ENCODE measurements at regions not wholly inside any gene's neighbourhood (a gene's known extent, or its start where the extent isn't known, plus 50 kb on each side); places are given as distances from the start of the nearest gene placed in this dataset.
"Not testable (repeated sequence)": the region's sequence is repeated elsewhere in the genome, so short reads cannot be mapped to it uniquely, and the experiment has no call there.

DNA sequence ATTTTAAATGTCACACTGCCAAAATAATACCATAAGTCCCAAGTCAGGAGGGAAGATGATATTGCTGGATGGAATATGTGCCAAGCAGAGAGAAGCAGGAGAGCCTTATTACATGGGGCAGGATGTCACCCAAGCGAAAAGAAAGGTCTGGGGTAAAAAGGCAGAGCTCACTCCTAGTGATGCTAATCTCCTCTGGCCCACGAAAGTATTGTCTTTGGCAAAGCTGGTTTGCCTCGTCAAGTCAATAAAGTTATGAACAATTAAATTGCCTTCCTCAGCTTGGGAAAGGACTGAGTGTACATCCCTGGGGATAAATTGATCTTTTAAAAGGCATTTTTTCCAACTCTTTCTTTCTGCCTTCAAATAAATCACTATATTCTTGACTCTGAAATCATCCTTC, 220.6 kb downstream of the DMAC1 start:
- DNase-seq (ENCODE audit: insufficient read length), result no peak
- TF ChIP-seq POLR2AphosphoS5 (IDR thresholded peaks at IDR 0.05; ENCODE audit: low read depth, low read length) (no peak), TAF1 (IDR thresholded peaks at IDR 0.05; ENCODE audit: borderline replicate concordance, low read depth, low read length) (no peak), POLR2A (IDR thresholded peaks at IDR 0.05; ENCODE audit: low read depth, low read length) (no peak)
- FAIRE-seq, result no peak

DNA sequence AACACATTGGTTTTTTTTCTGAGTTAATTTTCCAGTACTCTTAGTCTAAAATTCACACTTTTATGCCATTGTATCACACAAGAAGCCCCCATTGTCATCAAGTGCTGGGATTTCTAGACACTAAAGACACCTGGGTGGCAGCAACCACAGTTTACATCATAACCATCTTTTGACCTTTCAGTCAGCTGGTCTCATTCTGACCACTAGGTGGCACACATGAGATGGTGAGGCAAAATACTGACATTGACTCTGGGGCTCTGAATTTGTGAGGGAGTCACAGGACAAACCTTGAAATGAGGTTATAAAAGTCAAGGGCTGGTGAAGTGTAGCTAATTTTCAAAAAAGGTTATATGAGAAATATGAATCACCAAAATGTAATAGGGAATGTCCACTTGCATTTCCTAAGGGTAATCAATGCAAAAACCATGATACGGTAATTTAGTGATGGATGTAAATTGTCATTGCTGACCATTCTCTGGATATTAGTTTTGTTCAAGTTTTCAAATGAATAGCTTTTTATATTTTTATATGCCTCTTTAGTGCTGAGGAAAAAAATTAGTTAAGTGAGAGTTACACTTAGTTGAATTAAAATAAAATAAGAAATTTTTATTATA, 229.4 kb downstream of the DMAC1 start:
- TF ChIP-seq TAF1 (IDR thresholded peaks at IDR 0.05; ENCODE audit: borderline replicate concordance, low read depth, low read length) (no peak), POLR2AphosphoS5 (IDR thresholded peaks at IDR 0.05; ENCODE audit: low read depth, low read length) (no peak), POLR2A (IDR thresholded peaks at IDR 0.05; ENCODE audit: low read depth, low read length) (no peak)
- FAIRE-seq, result peak; percentile 48

DNA sequence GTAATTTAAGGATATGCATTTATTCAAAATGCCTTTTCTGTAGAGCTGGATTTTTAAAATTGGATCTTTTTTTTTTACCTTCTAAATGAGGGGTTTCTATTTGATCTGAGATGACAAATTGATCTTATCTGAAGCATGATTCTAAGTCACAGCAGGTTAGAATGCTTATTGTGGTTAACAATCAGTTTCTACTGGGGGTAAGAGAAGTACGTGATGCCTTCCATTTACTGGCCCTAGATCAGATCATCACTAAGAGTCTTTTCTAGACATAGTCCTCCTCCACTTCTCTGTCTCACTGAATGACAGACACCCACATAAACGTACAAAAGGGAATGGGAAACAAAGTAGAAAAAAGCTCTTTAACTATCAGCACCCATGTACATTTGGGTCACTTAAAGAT, 231.9 kb downstream of the DMAC1 start:
- no peak for DNase-seq (ENCODE audit: insufficient read length)
- no peak for FAIRE-seq
- TF ChIP-seq TAF1 (IDR thresholded peaks at IDR 0.05; ENCODE audit: borderline replicate concordance, low read depth, low read length) (no peak), POLR2AphosphoS5 (IDR thresholded peaks at IDR 0.05; ENCODE audit: low read depth, low read length) (no peak), POLR2A (IDR thresholded peaks at IDR 0.05; ENCODE audit: low read depth, low read length) (no peak)

More for the DNA sequence above, 229.4 kb downstream of the DMAC1 start:
- DNase-seq (ENCODE audit: insufficient read length), result peak; percentile 6

DNA sequence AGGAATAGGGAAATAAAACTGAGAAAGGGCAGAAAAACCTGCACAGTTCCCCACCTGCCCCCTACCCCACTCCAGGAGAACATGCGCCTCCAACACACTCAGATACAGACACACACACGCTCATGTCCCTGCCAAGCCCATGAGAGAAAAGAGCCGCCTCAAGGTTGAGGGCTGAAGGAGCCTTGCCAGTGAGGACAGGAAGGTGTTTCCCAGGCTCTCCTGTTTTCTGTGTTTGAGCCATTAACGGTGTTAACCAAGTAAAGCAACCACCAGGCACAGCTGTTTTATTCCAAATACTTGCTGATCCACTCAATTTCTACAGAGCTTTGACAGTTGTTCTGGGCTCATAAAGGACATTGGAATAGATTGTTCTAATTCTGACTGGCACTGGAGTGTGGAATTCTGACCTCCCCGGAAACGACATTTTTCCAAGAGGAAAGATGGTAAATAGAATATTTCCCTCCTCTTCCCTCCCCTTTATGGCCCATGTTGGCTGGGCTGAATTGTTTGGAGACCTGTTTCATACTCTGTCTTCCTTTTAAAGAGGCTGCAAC, 238.0 kb downstream of the DMAC1 start:
- no peak for TF ChIP-seq TAF1 (IDR thresholded peaks at IDR 0.05; ENCODE audit: borderline replicate concordance, low read depth, low read length)
- no peak for TF ChIP-seq POLR2AphosphoS5 (IDR thresholded peaks at IDR 0.05; ENCODE audit: low read depth, low read length)
- TF ChIP-seq POLR2A (IDR thresholded peaks at IDR 0.05; ENCODE audit: low read depth, low read length), result no peak
- FAIRE-seq (no peak), DNase-seq (ENCODE audit: insufficient read length) (no peak)

DNA sequence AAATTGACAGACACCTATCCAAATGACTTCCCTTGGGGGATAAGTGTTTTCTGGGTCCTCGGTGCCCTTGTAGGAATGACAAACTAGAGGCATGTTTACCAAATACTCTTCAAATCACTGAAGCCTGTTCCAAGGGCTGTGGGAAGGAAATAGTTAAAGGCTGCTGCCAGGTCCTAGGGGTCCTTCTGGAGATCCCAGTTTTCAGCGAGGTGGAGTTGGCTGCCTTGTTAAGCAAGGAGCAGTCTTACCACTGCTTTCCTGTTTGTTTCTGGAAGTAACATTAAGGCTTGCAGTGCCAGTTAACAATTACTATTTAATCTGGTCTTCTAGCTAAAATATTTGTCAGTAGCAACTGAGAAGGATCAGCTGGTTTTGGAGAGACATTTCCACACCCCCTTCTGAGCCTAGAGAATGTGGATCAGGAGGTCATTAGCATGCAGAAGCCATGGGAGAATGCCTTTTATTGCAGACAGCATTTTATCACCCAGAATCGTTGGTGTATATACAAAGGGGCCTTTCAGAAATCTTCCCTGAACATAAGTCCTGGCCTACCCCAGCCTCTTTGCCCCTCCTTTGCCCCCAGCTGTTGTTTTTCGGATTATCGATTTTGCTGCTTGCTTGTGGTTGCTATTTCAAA, 238.8 kb downstream of the DMAC1 start:
- TF ChIP-seq POLR2A (IDR thresholded peaks at IDR 0.05; ENCODE audit: low read depth, low read length), result no peak
- no peak for TF ChIP-seq TAF1 (IDR thresholded peaks at IDR 0.05; ENCODE audit: borderline replicate concordance, low read depth, low read length)
- no peak for TF ChIP-seq POLR2AphosphoS5 (IDR thresholded peaks at IDR 0.05; ENCODE audit: low read depth, low read length)
- DNase-seq (ENCODE audit: insufficient read length) (no peak), FAIRE-seq (no peak)

DNA sequence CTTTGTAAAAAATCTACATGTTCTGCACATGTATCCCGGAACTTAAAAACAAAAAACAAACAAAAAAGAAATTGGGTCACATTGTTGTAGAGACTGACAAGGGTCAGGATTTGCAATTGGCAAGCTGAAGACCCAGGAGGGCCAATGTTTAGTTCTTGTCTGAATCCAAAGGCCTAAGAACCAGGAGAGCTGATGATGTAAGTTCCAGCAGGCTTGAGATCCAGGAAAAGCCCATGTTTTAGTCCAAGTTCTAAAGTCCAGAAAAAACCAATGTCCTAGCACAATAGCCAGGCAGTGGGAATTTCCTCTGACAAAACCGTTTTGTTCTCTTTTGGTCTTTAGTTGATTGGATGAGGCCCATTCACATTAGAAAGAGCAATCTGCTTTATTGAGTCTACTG, 244.9 kb downstream of the DMAC1 start:
- no peak for FAIRE-seq
- DNase-seq (ENCODE audit: insufficient read length), result no peak
- no peak for TF ChIP-seq POLR2AphosphoS5 (IDR thresholded peaks at IDR 0.05; ENCODE audit: low read depth, low read length)
- TF ChIP-seq TAF1 (IDR thresholded peaks at IDR 0.05; ENCODE audit: borderline replicate concordance, low read depth, low read length), result no peak
- TF ChIP-seq POLR2A (IDR thresholded peaks at IDR 0.05; ENCODE audit: low read depth, low read length), result no peak

DNA sequence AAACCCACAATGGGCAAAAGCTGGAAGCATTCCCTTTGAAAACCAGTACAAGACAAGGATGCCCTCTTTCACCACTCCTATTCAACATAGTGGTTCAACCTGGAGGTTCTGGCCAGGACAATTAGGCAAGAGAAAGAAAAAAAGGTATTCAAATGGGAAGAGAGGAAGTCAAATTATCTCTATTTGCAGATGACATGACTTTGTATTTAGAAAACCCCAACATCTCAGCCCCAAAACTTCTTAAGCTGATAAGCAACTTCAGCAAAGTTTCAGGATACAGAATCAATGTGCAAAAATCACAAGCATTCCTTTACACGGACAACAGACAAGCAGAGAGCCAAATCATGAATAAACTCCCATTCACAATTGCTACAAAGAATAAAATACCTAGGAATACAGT, 246.9 kb downstream of the DMAC1 start:
- not testable (repeated sequence) for FAIRE-seq; DNase-seq (ENCODE audit: insufficient read length)

DNA sequence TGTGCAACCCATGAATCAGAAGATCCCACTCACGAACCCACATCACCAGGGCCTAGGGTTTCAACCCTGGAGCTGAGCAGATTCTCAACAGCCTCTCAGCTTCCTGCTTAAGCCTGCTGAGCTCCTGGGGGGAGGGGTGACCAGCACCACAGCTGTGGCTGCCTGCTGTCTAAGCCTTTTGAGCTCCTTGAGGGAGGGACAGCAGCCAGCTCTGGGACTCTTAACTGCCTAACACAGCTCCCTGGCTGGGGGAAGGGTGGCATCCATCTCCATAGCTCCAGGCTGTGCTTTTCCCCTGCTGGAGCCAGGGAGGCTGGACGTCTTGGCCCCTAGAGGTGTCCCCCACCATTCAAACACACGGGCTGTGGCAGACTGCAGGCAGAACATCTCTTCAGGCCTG, 250.3 kb downstream of the DMAC1 start:
- no peak for DNase-seq (ENCODE audit: insufficient read length)
- TF ChIP-seq TAF1 (IDR thresholded peaks at IDR 0.05; ENCODE audit: borderline replicate concordance, low read depth, low read length) (no peak), POLR2AphosphoS5 (IDR thresholded peaks at IDR 0.05; ENCODE audit: low read depth, low read length) (no peak), POLR2A (IDR thresholded peaks at IDR 0.05; ENCODE audit: low read depth, low read length) (no peak)
- FAIRE-seq, result no peak

DNA sequence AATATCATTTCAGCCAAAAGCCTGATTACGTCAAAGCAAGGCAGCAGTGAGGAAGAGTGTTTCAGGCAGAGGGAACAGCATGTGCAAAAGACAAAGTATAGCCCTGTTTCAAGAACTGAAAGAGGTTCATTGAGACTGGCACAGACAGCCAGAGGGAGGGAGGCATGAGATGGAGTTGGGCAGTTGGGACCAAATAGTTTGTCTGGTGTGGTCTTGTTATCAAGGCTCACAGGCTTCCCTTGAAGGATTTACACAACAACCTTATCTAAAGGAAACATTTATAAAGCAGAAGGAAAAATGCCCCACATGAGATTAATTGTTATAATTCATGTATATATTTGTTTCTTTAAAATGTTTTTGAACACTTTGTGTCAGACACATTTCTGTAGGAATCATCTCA, 253.3 kb downstream of the DMAC1 start:
- DNase-seq (ENCODE audit: insufficient read length) (no peak), FAIRE-seq (no peak)
- TF ChIP-seq TAF1 (IDR thresholded peaks at IDR 0.05; ENCODE audit: borderline replicate concordance, low read depth, low read length) (no peak), POLR2AphosphoS5 (IDR thresholded peaks at IDR 0.05; ENCODE audit: low read depth, low read length) (no peak), POLR2A (IDR thresholded peaks at IDR 0.05; ENCODE audit: low read depth, low read length) (no peak)

DNA sequence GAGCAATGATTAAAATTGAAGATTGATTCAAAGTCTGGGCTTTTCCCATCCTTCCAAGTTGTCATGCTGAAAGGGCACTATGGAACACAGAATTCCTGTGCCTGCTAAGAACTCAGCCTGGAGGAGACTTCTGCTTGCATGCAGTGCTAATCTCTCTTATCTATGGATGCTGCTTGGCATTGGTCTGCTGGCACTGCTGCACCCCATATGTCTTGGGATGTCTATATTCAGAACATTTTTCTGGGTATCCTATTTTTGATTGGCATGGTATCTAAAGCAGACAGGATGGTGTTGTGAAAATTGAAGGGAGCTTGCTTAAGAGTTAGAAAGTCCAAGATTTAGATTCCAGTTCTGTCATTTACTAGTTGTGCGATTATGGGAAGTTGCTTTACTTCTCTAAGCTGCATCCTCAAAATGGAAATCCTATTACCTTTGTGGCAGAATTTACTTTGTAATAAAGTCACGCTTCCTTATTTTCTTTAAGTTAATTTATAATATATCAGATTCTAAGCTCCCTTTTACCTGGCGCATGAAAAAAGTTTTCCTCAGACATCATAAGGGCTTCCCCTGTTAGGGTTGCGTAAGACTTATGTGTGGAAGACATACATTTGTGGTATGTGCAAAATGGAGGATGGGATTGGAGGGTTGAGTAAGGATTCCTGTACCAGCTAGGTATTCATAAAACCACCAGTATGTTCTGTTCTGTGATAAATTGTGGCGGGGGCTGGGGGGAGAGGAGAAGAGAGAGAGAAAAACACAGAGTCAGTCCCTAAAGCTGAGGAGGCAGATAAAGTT, 254.0 kb downstream of the DMAC1 start:
- no peak for FAIRE-seq
- no peak for TF ChIP-seq POLR2A (IDR thresholded peaks at IDR 0.05; ENCODE audit: low read depth, low read length)
- TF ChIP-seq TAF1 (IDR thresholded peaks at IDR 0.05; ENCODE audit: borderline replicate concordance, low read depth, low read length), result no peak
- no peak for TF ChIP-seq POLR2AphosphoS5 (IDR thresholded peaks at IDR 0.05; ENCODE audit: low read depth, low read length)
- no peak for DNase-seq (ENCODE audit: insufficient read length)

DNA sequence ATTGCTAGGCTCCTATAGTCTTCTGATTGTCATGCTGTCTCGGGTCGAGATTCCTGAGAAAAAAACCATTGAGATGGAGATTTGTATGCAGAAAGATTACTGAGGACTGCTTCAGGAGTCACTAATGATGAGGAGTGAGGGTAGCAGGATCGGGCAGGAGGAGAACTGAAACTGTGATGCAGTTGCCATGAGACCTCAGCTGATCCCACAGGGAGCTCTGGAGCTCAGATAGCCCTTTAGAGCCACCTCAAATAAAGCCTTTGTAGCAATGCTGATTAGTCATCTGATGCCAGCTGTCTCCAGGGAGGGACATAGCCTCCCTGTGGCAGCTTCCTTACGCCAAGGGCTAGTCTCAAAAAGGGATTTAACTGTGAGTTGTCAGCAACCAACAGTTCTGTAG, 256.9 kb downstream of the DMAC1 start:
- no peak for TF ChIP-seq POLR2AphosphoS5 (IDR thresholded peaks at IDR 0.05; ENCODE audit: low read depth, low read length)
- no peak for TF ChIP-seq POLR2A (IDR thresholded peaks at IDR 0.05; ENCODE audit: low read depth, low read length)
- no peak for TF ChIP-seq TAF1 (IDR thresholded peaks at IDR 0.05; ENCODE audit: borderline replicate concordance, low read depth, low read length)
- FAIRE-seq (no peak), DNase-seq (ENCODE audit: insufficient read length) (no peak)

DNA sequence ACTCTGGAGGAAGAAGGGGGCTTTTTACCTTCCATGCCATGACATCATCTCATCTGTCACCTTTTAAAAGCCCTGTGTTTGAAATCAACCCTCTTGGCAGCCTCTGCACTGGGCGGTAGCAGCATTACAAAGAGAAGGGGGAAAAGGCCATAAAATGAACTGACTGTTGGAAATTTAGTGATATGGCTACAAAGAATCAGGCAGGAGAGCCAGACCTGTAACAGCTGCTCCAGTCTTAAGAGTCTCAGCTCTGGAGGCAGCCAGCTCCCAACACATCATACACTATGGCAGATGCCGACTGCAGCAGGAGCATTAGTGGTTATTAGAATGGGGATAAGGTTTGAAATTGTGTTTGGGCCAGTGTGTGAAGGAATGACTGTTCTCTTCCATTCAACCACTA, 257.5 kb downstream of the DMAC1 start:
- DNase-seq (ENCODE audit: insufficient read length), result no peak
- FAIRE-seq, result no peak
- no peak for TF ChIP-seq POLR2AphosphoS5 (IDR thresholded peaks at IDR 0.05; ENCODE audit: low read depth, low read length)
- TF ChIP-seq POLR2A (IDR thresholded peaks at IDR 0.05; ENCODE audit: low read depth, low read length), result no peak
- no peak for TF ChIP-seq TAF1 (IDR thresholded peaks at IDR 0.05; ENCODE audit: borderline replicate concordance, low read depth, low read length)
